H9 (cell line): ENCODE measurements at regions not wholly inside any gene's neighbourhood (a gene's known extent, or its start where the extent isn't known, plus 50 kb on each side); places are given as distances from the start of the nearest gene placed in this dataset.

ENCODE experiments used
- DNase-seq: peaks from one replicate; pipeline ENCODE4 v3.0.0-alpha.2; 2017
- H2AFZ ChIP-seq: one replicate; pipeline ENCODE4 v1.6.1; 2013; ENCODE audit warnings: mild to moderate bottlenecking, low read length, control low read depth, moderate library complexity
- H2AK5ac ChIP-seq: 2 replicates; pipeline ENCODE4 v1.6.1; 2013; ENCODE audit warnings: low read length, control low read depth, mixed read lengths; ENCODE audit not compliant: insufficient read length
- H2BK120ac ChIP-seq: one replicate; pipeline ENCODE4 v1.6.1; 2013; ENCODE audit warnings: low read depth, mild to moderate bottlenecking, low read length, control low read depth, inconsistent platforms; ENCODE audit not compliant: poor library complexity, severe bottlenecking
- H2BK12ac ChIP-seq: 2 replicates; pipeline ENCODE4 v1.6.1; 2013; ENCODE audit warnings: low read length, control low read depth, mixed read lengths, low read depth; ENCODE audit not compliant: insufficient read length
- H2BK15ac ChIP-seq: 2 replicates; pipeline ENCODE4 v1.6.1; 2013; ENCODE audit warnings: low read depth, low read length, control low read depth
- H2BK20ac ChIP-seq: one replicate; pipeline ENCODE4 v1.6.1; 2013; ENCODE audit warnings: low read depth, mild to moderate bottlenecking, low read length, control low read depth, inconsistent platforms; ENCODE audit not compliant: poor library complexity, severe bottlenecking
- H2BK5ac ChIP-seq: 2 replicates; pipeline ENCODE4 v1.6.1; 2013; ENCODE audit warnings: low read length, control low read depth, mixed read lengths; ENCODE audit not compliant: insufficient read length
- H3K14ac ChIP-seq: 2 replicates; pipeline ENCODE4 v1.6.1; 2013; ENCODE audit warnings: low read length, control low read depth; ENCODE audit not compliant: insufficient read depth
- H3K18ac ChIP-seq: 2 replicates; pipeline ENCODE4 v1.6.1; 2013; ENCODE audit warnings: low read depth, mild to moderate bottlenecking, mixed read lengths, low read length, control low read depth; ENCODE audit not compliant: insufficient read length
- H3K23ac ChIP-seq: 2 replicates; pipeline ENCODE4 v1.6.1; 2013; ENCODE audit warnings: low read length, control low read depth, mixed read lengths, low read depth; ENCODE audit not compliant: insufficient read length
- H3K23me2 ChIP-seq: 2 replicates; pipeline ENCODE4 v1.6.1; 2013; ENCODE audit warnings: low read depth, mild to moderate bottlenecking, mixed read lengths, low read length, control low read depth; ENCODE audit not compliant: insufficient read length, poor library complexity, severe bottlenecking
- H3K27ac ChIP-seq: 2 replicates; pipeline ENCODE4 v1.5.1; 2013; ENCODE audit warnings: low read length, control low read depth, mixed read lengths, low read depth; ENCODE audit not compliant: insufficient read length
- H3K27me3 ChIP-seq: 2 replicates; pipeline ENCODE4 v1.6.1; 2013; ENCODE audit warnings: low read length, control low read depth, inconsistent platforms; ENCODE audit not compliant: insufficient read depth
- H3K4ac ChIP-seq: 2 replicates; pipeline ENCODE4 v1.6.1; 2013; ENCODE audit warnings: low read depth, mild to moderate bottlenecking, control low read depth, inconsistent platforms, low read length, moderate library complexity
- H3K4me1 ChIP-seq: 2 replicates; pipeline ENCODE4 v1.6.1; 2013; ENCODE audit warnings: low read length, control low read depth, inconsistent platforms; ENCODE audit not compliant: insufficient read depth
- H3K4me2 ChIP-seq: 2 replicates; pipeline ENCODE4 v1.6.1; 2013; ENCODE audit warnings: low read length, control low read depth, mixed read lengths; ENCODE audit not compliant: insufficient read length, insufficient read depth
- H3K56ac ChIP-seq: 2 replicates; pipeline ENCODE4 v1.6.1; 2013; ENCODE audit warnings: low read depth, mild to moderate bottlenecking, mixed read lengths, low read length, control low read depth; ENCODE audit not compliant: insufficient read length
- H3K79me1 ChIP-seq: 2 replicates; pipeline ENCODE4 v1.6.1; 2013; ENCODE audit warnings: low read depth, mild to moderate bottlenecking, moderate library complexity, low read length, control low read depth, inconsistent platforms; ENCODE audit not compliant: insufficient read depth, poor library complexity, severe bottlenecking
- H3K79me2 ChIP-seq: 2 replicates; pipeline ENCODE4 v1.6.1; 2013; ENCODE audit warnings: low read length, control low read depth, inconsistent platforms; ENCODE audit not compliant: insufficient read depth
- H3K9ac ChIP-seq: 2 replicates; pipeline ENCODE4 v1.6.1; 2013; ENCODE audit warnings: low read length, control low read depth, mixed read lengths; ENCODE audit not compliant: insufficient read length; ENCODE audit errors: extremely low read depth
- H3K9me3 ChIP-seq: one replicate; pipeline ENCODE4 v1.6.1; 2013; ENCODE audit warnings: low read depth, low read length, inconsistent platforms; ENCODE audit not compliant: control insufficient read depth
- H3T11ph ChIP-seq: one replicate; pipeline ENCODE4 v1.6.1; 2013; ENCODE audit warnings: mild to moderate bottlenecking, low read length, control low read depth, inconsistent platforms
- H4K20me1 ChIP-seq: one replicate; pipeline ENCODE4 v1.6.1; 2013; ENCODE audit not compliant: control insufficient read depth, insufficient read length, insufficient read depth
- H4K5ac ChIP-seq: 2 replicates; pipeline ENCODE4 v1.6.1; 2013; ENCODE audit warnings: low read depth, mild to moderate bottlenecking, mixed read lengths, low read length, control low read depth; ENCODE audit not compliant: insufficient read length
- H4K8ac ChIP-seq: replicated peaks from 2 replicates; pipeline ENCODE4 v1.6.1; 2013; ENCODE audit warnings: low read length, control low read depth, mixed read lengths, low read depth; ENCODE audit not compliant: insufficient read length
- H4K91ac ChIP-seq: 2 replicates; pipeline ENCODE4 v1.6.1; 2013; ENCODE audit warnings: low read depth, mild to moderate bottlenecking, moderate library complexity, mixed read lengths, low read length, control low read depth; ENCODE audit not compliant: insufficient read length
- H3K27ac Mint-ChIP-seq, 3 experiments: 2 replicates in 2 of 3; 3 replicates in 1 of 3; pipeline ENCODE4 v1.8.0; 2020 to 2021; ENCODE audit warnings: mixed read lengths in 3 of 3, mild to moderate bottlenecking in 1 of 3, moderate library complexity in 1 of 3
- H3K27me3 Mint-ChIP-seq: 2 replicates; pipeline ENCODE4 v1.8.0; 2021; ENCODE audit warnings: low read depth, mild to moderate bottlenecking, moderate library complexity, mixed read lengths
- H3K36me3 Mint-ChIP-seq, 3 experiments: 2 replicates in 2 of 3; 3 replicates in 1 of 3; pipeline ENCODE4 v1.8.0; 2020 to 2021; ENCODE audit warnings: low read depth in 3 of 3, mixed read lengths in 3 of 3; ENCODE audit not compliant: insufficient read depth in 1 of 3
- H3K4me1 Mint-ChIP-seq, 2 experiments: 2 replicates each; pipeline ENCODE4 v1.8.0; 2020; ENCODE audit warnings: mixed read lengths in 2 of 2
- H3K4me3 Mint-ChIP-seq, 2 experiments: 2 replicates in 1 of 2; 3 replicates in 1 of 2; pipeline ENCODE4 v1.8.0; 2020 to 2021; ENCODE audit warnings: mild to moderate bottlenecking in 2 of 2, mixed read lengths in 2 of 2, moderate library complexity in 1 of 2
- H3K9me3 Mint-ChIP-seq, 2 experiments: 2 replicates in 1 of 2; 3 replicates in 1 of 2; pipeline ENCODE4 v1.8.0; 2020; ENCODE audit warnings: mild to moderate bottlenecking in 2 of 2, mixed read lengths in 2 of 2, moderate library complexity in 1 of 2
- WGBS: extraction: QIAGEN DNeasy Blood & Tissue Kit; methylation state at CpG from one replicate; pipeline ENCODE4 v1.1.7; 2013; ENCODE audit warnings: missing lambda C conversion rate, low lambda C conversion rate, mixed read lengths; ENCODE audit not compliant: insufficient read length; ENCODE audit errors: extremely low coverage; 5-methylcytosine and 5-hydroxymethylcytosine counted together
- TF ChIP-seq, protein P1 (sequence below): fragments of 200-600 bp; sonication (generic); conservative IDR thresholded peaks from 3 replicates; pipeline ENCODE4 v1.8.0; 2021; ENCODE audit warnings: antibody characterized with exemption, mild to moderate bottlenecking

DNA sequence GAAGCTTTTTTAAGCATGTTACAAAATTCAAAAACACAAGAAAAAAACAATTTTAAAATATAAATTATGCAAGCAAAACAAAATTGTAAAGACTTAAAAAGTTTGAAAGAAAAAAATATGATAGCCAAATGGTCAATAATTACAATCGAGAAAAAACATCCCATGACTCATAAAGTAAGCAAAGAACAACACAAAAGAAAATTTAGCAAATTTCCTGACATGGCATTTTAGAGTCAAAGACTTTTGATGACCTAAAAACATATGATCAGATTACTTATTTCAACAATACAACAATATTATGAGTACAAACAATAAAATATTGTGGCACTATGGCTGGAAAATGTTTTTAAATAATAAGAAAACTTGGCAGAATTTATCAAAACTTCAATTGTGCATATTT lies 312.1 kb upstream of the MEOX2 start:
- H3K14ac ChIP-seq: no peak overlapping the region
- no peak overlapping the region for H3K4me3 Mint-ChIP-seq
- no peak overlapping the region for H3K27ac ChIP-seq
- H4K91ac ChIP-seq: no peak overlapping the region
- no peak for DNase-seq
- H2BK20ac ChIP-seq: no peak overlapping the region
- H4K8ac ChIP-seq: no peak overlapping the region
- H3K4me2 ChIP-seq: no peak overlapping the region
- H3K4me1 Mint-ChIP-seq: no peaks in the 10 kb centered on the region
- H3K27me3 ChIP-seq: no peaks in the 10 kb centered on the region
- no peaks in the 10 kb centered on the region for H3K4me1 ChIP-seq
- H2AK5ac ChIP-seq: no peak overlapping the region
- no peaks in the 10 kb centered on the region for H3K23me2 ChIP-seq
- H2BK12ac ChIP-seq: no peak overlapping the region
- no peak overlapping the region for H2BK5ac ChIP-seq
- no peaks in the 10 kb centered on the region for H3K79me1 ChIP-seq
- no peaks in the 10 kb centered on the region for H3K79me2 ChIP-seq
- no peaks in the 10 kb centered on the region for H3K9me3 Mint-ChIP-seq
- H3K23ac ChIP-seq: no peak overlapping the region
- no peak overlapping the region for H2BK120ac ChIP-seq
- H4K5ac ChIP-seq: no peak overlapping the region
- no peak overlapping the region for H3K4ac ChIP-seq
- TF ChIP-seq, protein P1, sequence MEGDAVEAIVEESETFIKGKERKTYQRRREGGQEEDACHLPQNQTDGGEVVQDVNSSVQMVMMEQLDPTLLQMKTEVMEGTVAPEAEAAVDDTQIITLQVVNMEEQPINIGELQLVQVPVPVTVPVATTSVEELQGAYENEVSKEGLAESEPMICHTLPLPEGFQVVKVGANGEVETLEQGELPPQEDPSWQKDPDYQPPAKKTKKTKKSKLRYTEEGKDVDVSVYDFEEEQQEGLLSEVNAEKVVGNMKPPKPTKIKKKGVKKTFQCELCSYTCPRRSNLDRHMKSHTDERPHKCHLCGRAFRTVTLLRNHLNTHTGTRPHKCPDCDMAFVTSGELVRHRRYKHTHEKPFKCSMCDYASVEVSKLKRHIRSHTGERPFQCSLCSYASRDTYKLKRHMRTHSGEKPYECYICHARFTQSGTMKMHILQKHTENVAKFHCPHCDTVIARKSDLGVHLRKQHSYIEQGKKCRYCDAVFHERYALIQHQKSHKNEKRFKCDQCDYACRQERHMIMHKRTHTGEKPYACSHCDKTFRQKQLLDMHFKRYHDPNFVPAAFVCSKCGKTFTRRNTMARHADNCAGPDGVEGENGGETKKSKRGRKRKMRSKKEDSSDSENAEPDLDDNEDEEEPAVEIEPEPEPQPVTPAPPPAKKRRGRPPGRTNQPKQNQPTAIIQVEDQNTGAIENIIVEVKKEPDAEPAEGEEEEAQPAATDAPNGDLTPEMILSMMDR: no peak
- no peak overlapping the region for H3K56ac ChIP-seq
- WGBS: no CpG with 5 or more reads among the region's 1 CpG
- H3K36me3 Mint-ChIP-seq: no peaks in the 10 kb centered on the region
- H3K18ac ChIP-seq: no peak overlapping the region
- H3K27me3 Mint-ChIP-seq: no peaks in the 10 kb centered on the region
- no peak overlapping the region for H2BK15ac ChIP-seq
- H3K9me3 ChIP-seq: no peaks in the 10 kb centered on the region
- H3K27ac Mint-ChIP-seq: no peak overlapping the region
- H2AFZ ChIP-seq: no peak overlapping the region
- H3K9ac ChIP-seq: no peak overlapping the region
- H3T11ph ChIP-seq: no peak overlapping the region
- no peaks in the 10 kb centered on the region for H4K20me1 ChIP-seq
